HG02571 (cell line): ENCODE measurements at regions not wholly inside any gene's neighbourhood (a gene's known extent, or its start where the extent isn't known, plus 50 kb on each side); places are given as distances from the start of the nearest gene placed in this dataset.
"Not testable (repeated sequence)": the region's sequence is repeated elsewhere in the genome, so short reads cannot be mapped to it uniquely, and the experiment has no call there.

Experiments
- ATAC-seq: cut with Tn5 transposase; IDR thresholded peaks from one replicate; pipeline ENCODE4 v1.9.1; 2021; ENCODE audit warnings: mild to moderate bottlenecking, moderate library complexity; ENCODE audit not compliant: unreplicated experiment

DNA sequence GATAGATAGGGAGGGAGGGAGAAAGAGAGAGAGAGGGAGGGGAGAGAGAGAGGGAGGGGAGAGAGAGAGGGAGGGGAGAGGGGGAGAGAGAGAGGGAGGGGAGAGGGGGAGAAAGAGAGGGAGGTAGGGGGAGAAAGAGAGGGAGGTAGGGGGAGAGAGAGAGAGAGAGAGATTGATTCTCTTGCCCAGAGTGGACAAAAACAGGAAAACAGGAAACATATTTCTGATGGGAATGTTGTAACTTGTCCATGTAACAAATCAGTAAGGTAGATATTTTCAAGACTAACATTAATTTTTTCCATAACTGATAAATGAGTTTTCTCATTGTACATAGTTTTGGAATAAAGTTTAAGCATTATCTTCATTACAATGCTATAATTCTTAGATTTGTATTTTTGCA lies 811.7 kb upstream of the GRAMD2B start:
- no peak for ATAC-seq

DNA sequence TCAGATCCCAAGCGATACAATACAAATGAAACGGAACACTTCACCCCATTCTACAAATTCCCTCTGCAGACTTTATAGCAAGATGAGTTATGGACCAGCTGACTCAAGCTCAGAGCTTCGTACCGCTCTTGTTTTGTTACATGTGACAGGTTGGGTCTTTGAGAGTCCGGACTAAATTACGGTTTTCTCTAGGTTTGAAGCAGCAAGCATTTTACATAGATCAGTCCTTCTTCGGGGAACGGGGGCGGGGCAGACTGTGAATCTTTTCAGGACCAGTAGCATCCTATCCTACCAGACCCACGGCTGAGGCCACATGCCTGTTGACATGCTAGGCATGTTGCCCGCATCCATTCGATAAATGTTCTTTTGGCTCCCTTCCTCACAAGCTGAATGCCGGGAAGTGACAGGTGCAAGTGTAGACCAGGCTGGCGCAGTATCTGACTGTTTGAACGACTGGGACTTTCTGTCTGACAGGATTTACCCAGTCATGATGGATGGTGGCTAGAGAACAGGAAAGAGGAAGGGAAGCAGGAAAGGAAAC lies 811.0 kb upstream of the GRAMD2B start:
- no peak for ATAC-seq

DNA sequence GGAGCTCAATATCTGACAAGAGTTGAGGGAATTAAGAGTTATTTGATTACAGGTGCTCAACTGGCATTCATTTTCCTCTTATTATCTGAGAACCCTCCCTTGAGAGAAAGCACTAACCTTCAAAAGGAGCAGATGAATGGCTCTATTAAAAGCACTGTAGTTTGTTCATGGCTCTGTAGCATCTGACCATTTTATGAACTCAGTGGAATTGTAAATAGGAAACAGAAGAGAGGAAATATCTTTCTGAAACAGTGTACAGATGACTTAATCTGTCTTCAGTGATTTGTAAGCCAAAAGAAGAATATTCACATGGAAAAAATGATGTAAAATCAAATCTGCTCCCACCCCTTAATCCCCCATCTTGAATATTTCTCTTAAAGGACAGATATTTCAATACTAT lies 810.4 kb upstream of the GRAMD2B start:
- ATAC-seq = no peak

- no peak for ATAC-seq
These were observed 793.0 kb upstream of the GRAMD2B start for GRCh38 chr5:125630237-125630636.

- ATAC-seq = no peak
These were observed 789.7 kb upstream of the GRAMD2B start for GRCh38 chr5:125633523-125633922.

DNA sequence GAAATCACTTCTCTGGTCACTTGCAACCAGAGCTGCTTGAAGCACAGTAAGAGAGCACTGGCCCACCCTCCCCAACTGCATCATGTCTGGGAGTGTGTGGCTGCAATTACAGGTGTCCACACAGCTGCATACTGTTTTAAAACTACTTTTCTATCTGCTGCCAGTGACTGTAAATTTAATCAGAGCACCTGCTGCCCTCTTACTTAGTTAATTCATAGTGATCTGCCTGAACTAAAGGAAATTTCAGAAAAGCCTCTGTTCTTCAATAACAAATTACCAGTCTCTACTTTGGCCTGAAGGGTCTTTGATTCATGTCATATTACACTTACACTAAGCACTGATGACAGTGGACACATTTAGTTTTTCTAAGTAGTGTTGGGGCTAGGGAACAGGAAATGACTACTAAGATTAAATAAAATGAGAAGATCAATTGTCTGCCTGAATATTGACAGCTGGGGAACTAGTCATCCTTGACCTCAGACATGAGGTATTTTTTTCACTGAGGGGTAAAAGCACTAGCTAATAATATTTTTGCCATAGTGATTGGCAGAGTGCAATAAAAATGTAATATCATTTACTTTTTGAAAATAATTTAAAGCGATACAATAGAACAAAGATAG lies 788.9 kb upstream of the GRAMD2B start:
- no peak for ATAC-seq

DNA sequence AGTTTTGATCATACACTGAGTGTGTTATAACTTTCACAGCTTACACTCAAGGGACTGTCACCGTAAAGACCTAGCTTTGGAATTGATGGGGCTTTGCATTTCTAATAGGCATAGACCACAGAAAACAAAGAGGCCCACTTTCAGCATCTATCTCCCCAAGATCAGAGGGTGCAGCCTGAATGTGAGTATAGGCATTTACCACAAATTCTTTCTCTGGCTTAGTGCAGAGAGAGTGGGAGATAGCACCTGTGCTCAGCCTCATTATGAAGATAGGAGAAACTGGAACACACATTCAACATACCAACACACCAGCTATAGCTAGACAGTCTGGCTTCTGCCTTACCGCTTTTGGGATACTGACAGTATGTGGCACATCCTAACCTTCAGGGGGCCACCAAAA lies 783.4 kb upstream of the GRAMD2B start:
- ATAC-seq = no peak

DNA sequence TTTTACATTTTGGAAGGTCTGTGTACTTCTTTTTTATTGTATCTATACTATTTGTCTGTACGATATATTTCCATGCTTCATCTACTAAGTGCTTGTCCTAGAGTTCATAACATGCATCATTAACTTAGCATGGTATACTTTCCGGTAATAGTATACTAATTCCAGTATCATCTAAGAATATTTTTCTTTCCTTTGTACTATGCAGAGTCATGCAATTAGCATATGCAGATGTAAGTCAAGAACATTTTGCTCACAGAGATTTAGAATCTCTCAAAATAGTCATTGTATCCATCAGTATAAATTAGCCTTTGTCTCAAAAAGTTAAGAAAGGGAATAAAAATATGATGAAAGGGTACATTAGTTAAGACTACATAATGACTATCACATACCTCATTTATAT lies 770.4 kb upstream of the GRAMD2B start:
- no peak for ATAC-seq

- no peak for ATAC-seq
These were observed 768.8 kb upstream of the GRAMD2B start for GRCh38 chr5:125654392-125654791.

DNA sequence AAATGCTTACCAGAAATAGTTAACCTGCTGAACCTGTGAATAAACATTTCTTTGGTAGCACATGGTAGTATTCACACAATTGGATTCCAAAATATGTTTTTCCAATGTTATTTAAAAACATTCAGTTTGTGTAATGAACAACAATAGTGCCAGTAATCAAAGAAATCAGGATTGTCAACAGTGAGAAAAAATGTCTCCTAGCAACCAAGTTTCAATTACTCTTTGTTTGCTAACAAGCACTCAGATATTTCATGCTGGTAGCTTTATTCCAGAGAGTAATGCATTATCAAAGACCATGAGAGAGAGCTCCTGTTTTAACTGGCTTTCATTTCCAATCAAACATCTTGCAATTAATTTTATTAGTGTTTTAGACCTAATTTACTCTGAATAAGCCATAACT lies 768.1 kb upstream of the GRAMD2B start:
- no peak for ATAC-seq

DNA sequence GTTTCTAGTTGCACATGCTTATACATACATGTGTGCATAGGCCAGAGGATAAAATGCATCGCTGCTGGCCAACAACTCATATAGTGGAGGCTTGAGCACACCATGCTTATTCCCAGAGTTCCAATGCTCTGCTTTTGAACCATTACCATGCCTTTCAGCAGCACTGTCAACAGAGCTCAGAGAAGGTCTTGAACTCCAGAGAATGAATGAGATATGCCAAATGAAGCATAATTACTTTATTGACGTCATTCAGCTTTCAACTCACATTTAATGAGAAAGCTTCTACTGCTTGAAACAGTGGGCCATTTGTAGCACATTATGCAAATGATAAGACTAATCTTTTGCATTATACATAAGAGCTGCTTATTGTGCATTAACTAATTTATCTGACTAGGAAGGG lies 765.3 kb upstream of the GRAMD2B start:
- ATAC-seq = no peak

- ATAC-seq = no peak
These were observed 763.7 kb upstream of the GRAMD2B start for GRCh38 chr5:125659316-125660023.

DNA sequence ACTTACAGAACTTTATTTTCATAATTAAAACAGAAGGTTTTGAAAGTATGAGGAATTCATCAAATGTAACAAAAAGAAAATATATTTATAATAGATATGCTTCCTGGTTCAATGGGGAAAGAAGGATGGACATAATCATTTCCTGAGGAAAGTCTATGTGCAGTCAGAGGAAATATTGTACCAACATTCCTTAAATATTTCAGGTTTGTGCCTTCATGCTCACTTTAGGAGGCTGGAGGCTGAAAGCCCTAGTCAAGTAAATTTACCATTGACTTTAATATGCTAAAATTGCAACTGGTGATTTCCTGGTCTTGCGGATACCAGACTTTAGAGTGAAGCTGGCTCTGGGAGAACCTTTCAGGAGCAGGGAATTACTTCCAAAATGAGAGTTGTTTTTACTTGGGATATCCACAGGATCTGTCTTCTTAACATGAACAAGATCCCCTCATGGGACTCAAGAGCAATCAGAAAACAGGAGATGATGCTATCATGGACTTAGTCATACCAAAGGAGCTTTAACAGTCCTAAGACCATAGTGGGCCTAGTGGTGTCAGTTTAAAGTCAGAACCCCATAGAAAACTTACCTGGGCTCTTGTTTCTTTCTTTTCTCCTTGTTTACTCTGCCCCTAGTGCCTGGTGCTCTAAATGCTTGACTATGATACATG lies 762.8 kb upstream of the GRAMD2B start:
- no peak for ATAC-seq

GRCh38 chr5:125661584-125661983 lies 761.6 kb upstream of the GRAMD2B start:
- no peak for ATAC-seq

GRCh38 chr5:125668884-125669283 lies 754.3 kb upstream of the GRAMD2B start:
- no peak for ATAC-seq

- no peak for ATAC-seq
These were observed 749.8 kb upstream of the GRAMD2B start for GRCh38 chr5:125673359-125673950.

- ATAC-seq = no peak
These were observed 743.7 kb upstream of the GRAMD2B start for GRCh38 chr5:125679522-125679921.

DNA sequence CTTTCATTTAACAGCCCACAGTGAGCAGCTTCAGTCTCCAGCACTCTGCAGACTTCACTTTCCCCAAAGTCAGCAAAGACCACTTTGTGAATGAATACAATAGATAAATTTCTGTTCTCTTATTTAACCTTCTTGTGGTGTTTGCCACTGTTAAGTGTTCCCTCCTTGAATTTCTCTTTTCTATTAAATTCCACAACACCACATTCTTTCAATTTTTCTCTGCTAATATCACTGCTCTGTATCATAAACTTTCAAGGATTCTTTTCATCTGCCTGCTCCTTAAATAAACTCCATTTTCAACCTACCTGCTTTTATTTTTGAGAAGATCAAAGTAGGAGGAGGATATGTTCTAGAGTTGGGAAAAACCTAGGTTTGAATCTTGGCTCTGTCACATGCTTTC lies 739.5 kb upstream of the GRAMD2B start:
- ATAC-seq = no peak

GRCh38 chr5:125685771-125686170 lies 737.4 kb upstream of the GRAMD2B start:
- ATAC-seq = no peak

DNA sequence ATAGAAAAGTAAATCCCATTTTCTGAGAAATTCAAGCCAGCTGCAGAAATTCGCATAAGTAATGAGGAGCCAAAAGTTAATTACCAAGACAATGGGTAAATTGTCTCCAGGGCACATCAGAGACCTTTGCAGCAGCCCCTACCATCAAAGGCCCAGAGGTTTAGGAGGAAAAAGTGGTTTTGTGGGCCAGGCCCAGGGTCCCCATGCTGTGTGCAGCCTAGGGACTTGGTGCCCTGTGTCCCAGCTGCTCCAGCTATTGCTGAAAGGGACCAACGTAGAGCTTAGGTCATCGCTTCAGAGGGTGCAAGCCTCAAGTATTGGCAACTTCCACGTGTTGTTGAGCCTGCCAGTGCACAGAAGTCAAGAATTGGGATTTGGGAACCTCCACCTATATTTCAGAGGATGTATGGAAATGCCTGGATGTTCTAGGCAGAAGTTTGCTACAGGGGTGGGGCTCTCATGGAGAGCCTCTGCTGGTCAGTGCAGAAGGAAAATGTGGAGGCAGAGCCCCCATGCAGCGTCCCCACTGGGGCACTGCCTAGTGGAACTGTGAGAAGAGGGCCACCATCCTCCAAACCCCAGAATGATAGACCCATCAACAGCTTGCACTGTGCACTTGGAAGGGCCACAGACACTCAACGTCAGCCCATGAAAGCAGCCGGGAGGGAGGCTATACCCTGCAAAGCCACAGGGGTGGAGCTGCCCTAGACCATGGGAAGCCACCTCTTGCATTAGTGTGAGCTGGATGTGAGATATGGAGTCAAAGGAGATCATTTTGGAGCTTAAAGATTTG lies 731.3 kb upstream of the GRAMD2B start:
- ATAC-seq = not testable (repeated sequence)
